H1 (cell line): ENCODE measurements at regions not wholly inside any gene's neighbourhood (a gene's known extent, or its start where the extent isn't known, plus 50 kb on each side); places are given as distances from the start of the nearest gene placed in this dataset.

ENCODE experiments used
- TAF7 ChIP-seq: optimal IDR thresholded peaks from 2 replicates; pipeline ENCODE3; 2011; ENCODE audit warnings: low read depth, mild to moderate bottlenecking, inconsistent platforms, low read length, moderate library complexity, borderline replicate concordance

DNA sequence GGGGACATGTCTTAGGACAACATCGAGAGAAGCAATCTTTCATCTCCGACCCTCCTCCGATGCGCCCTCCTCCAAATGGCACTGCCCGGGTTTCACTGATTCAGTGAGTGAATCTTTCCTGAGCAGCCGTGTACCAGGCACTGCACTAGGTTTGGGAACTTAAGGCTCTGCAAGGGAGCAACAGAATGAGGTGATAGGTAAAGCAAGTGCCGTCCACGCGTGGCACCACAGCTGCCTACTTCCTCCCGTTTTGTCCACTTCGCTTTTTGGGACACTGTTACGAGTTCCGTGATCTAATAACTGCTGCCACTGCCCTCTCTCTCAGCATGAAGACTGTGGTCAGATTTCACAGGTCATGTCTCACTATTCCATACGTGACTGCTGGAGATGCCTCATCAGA is 131.0 kb downstream of the TEX29 start (continued):
- TF ChIP-seq TAF7, result no peak
